ENCODE measurements at regions not wholly inside any gene's neighbourhood (a gene's known extent, or its start where the extent isn't known, plus 50 kb on each side); places are given as distances from the start of the nearest gene placed in this dataset.

DNA sequence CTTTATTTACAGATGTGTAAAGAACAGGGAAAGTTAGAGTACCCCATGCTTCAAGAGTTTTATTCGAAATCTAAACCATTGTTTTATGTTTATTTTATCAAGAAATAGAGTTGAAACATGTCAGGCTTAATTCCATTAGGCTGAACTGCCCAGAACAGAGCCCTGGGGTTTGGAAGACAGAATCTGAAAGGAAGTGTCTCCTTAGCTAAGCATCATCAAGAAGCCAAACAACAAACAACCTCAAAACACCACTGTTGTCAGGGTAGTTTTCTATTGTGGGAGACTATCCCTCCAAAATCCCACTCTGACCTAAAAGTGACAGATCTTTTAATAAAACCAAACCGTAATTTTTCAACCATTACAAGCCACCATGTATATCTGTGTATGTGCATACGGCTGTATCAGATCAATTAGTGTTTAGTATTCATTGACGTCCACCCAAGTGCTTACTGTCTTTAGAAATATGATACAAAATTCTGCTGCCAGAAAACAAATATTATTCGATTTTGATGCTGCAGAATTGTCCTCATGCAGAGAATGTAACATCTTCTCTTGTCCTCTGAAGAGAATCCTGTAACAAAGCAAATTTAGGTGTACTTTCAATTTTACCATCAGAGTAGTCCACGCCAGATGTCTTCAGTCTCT, 271.9 kb upstream of the TMEM161B start:
- DNase-seq = no peak

DNA sequence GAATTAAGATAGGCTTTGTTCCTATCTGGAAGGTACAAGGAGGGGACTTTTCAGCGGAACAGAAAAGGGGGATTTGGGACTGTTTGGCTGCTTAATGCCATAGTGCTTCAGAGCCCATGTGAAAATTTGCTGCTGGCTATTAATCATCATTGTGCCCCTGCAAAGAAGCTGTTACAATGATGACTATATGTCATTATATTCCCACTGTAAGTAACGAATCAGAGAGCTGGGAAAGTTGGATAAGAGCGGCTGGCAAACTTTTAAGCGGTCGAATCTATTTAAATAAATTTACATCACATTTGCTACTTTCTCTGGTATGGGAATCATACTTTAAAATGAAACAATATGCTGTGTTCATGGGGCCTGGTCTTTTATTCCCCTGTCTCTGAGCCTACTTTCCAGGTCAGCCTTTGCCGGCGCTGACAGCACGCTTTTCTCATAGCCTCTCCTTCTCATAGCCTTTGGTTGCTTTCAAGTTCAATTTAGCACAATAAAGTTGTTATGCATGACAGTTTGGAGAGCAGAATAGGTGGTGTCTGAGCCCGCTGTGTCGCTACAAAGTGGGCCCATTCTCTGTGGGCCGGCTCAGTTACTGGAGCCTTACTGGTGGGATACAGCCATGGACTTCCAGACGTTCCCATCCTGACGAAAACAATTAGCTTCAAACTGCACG, 271.2 kb upstream of the TMEM161B start:
- no peak for DNase-seq

DNA sequence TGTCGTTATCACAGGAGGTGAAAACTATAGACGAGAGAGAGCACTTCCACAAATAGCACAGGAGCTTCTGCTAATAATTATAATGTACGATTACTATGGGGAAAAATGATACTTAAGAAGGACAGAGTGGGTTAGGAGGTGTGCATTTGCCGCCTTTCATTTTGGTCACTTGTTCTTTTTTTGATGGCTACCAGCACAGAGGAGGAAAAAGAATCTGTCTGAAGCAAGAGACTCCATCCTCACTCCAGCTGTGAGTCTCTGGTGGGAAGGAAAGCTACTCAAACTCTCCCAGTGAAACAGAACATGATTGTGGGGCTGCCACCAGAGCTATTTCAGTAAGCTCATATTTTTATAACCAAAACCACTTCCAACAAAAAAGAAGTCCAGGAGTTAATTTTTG, 270.4 kb upstream of the TMEM161B start:
- DNase-seq = no peak

DNA sequence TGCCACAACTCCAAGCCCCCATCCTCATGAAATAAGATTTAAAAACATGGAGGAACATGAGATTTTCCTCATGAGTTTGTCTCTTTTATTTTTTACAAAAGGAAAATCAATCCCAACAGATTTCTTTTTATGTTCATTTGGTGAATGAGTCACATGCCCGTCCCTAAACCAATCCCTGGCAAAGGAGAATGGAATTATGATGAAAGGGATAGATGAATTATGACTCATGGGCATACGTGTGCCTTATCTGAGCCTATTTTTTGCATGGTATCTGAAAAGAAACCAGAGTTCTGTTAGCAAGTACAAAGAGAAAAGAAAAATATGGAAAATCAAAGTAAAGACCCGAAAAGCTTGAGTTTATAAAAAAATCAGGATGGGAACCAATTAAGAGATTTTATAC, 267.5 kb upstream of the TMEM161B start:
- no peak for DNase-seq

DNA sequence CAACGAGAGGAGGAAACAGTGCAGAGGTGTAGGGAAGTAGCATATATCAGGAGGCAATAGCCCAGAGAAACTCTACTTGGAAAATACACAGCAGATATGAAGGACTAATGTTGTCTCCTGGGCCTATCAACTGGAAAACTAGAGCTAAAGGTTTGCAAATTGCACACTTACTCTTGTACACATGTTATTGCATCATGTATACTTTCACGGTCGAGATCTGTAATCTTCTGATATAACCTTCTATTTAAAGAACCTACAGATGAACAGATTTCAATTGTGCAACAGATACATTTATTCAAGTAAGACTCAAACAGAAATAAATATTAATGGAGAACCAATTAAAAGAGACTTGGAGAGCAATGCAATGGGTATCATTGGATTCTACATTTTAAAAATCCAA, 256.3 kb upstream of the TMEM161B start:
- no peak for DNase-seq

GRCh38 chr5:88519066-88519465, 250.4 kb upstream of the TMEM161B start:
- no peak for DNase-seq

DNA sequence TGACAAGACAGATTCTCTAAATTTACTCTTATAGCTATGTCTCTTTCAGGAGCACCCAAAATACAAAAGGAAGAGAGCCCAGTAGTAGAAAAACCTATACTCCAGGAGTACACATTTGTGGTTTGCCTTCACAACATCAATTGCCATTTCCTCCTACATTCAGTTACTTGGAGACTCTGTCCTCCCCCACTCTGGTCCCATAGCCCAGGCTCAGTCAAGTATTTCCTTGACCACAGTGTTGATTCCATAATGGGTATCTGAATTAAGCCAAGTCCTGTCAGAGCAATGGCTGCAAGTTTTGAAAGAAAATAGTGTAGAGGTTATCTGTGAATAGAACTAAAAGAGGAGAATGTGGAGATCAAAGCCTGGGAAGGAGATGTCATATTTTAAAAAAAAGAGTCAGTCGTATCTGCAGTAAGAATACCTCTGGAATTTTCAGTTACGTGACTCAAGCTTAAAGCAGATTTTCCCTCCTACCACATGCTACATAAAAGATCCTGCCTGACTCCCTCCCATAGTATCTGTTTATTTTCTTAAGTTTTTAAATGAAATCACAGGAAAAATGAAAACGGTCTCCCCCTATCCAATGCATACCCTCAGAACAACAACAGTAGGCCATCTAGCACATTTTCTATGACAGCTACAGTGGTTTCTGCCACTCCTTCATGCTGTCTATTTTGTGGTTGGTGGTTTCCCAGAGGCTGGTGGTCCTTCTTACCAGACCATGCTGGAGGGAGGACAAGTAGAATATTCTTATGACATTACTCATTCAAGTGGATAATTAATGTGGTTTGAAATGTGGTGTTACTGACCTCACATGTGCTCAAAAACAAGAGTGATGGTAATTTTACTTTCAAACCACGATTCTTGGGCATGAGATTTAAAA, 249.7 kb upstream of the TMEM161B start:
- no peak for DNase-seq

DNA sequence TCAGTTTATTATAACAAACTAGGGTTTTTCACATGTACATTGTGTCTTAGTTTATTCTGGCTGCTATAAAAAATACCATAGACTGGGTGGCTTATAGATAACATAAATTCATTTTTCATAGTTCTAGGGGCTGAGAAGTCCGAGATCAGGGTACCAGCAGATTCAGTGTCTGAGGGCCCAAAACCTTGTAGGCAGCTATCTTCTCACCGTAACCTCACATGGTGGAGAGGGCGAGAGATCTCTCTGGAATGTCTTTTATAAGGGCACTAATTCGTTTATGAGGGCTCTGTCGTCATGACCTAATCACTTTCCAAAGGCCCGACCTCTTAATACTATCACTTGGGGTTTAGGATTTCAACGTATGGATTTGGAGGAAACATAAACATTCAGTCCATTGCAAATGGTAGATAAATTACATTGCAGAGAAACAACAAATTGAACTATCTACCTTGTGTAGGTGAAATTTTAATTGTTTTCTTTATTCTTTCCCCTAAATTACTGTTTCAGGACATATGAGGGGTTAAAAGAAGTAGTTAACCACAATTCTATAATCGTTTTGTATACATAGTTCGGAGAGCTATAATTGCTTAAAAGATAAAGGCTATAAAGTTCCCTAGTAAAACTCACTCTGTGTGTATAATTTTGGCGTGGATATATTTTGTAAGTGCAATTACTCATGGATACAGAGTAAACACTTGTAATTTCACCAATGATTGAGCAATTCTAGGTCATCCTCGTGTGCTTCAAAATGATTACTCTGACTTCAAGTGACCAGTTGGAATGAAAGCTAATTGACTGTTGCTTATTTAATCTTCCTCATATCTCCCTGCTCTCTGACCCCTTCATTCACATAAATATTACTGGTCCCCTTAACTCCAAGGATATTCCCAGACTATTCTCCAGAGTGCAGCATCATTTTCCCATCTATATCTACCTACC, 247.5 kb upstream of the TMEM161B start:
- DNase-seq = no peak

GRCh38 chr5:88515068-88515467, 246.4 kb upstream of the TMEM161B start:
- no peak for DNase-seq

GRCh38 chr5:88509403-88509802, 240.8 kb upstream of the TMEM161B start:
- DNase-seq = no peak

DNA sequence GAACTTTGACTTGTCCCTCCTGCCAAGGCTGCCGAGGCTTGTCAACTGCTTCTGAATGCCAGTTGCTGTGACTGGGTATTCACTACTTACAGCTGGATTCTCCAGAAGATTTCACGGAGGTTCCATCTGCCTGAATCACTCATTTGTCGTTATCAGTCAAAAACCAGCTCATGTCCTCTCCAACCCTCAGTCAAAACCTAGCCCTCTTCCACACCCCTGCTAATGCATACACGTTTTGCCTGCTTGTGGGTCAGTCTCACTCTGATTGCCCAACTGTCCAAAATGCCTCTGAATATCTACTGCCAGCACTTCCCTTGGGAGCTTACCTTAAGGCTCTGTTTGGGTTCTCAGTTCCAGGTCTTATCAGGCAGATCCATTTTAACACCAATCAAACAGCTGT, 238.6 kb upstream of the TMEM161B start:
- DNase-seq = no peak

DNA sequence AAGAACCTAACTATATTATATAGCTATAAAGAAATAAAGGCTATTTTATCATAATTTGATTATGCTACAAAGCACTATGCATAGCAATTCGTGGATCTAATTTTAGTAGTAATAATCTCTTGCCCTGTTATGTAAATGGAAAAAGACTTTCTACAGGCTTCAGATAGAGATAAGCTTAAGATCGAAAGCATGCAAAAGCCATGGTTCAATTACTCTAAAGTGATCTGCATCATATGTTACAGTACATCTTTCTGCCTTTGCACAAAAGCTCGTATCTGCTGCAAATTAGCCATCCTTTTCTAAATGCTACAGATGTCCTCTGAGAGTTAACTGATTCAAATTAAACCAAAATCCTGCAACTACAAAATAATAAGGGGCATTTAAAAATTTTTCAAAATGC, 234.8 kb upstream of the TMEM161B start:
- no peak for DNase-seq

- DNase-seq = peak; percentile 3
These were observed 234.3 kb upstream of the TMEM161B start for GRCh38 chr5:88503041-88503345.

DNA sequence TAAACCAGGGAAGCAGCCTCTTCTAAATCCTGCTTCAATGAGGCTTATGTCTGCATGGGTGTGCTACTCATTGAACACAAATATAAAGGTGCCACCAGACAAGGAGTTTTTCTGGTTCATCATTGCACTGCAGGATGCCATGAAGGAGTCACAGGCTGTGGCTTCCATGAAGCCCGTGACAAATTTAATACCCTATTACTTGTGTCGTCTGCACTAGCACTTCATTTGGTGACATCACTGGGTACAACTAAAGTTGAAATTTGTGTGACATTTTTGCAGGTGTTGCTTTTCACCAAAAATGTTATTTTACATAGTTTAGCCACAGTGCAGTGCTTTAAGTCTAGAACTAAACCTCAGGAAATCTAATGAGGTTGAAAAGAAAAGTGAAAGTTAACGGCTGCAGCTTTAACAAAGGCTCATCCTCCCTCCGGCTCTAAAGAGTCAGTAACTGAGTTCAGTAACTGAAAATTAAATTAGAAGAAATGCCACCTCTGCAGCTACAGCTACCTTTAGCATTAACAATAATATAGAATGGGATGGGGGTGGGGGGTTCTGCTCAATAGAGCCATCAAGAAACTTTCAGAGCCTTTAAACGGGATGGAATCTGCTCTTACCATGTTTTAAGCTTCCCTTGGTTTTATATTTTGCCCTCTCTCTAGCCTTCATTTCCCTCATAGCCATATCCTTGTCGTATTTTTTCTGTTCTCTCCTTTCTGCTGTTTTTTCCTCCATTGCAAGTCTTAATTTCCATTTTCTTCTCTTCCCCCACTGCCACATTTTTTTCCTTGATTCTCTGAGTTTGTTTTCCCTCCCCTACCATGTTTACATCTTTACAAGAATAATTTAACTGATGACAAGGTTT, 233.8 kb upstream of the TMEM161B start:
- DNase-seq = peak; percentile 48

DNA sequence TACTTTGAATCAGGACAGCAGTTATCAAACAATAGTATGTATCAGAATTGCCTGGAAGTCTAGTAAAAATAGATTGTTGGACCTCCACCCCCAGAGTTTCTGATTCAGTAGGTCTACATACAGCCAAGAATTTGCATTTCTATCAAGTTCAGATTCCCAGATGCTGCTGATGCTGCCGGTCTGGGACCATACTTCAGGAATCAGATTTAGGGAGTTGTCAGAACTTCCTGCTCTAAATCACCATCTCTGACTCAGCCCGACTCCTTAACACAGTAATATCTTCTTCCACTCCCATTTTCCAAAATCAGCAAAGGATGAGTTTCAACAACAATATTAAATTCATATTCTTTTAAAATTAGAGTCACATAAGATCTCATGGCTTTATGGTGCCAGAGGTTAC, 227.2 kb upstream of the TMEM161B start:
- no peak for DNase-seq

GRCh38 chr5:88490874-88491273, 222.2 kb upstream of the TMEM161B start:
- DNase-seq = no peak

DNA sequence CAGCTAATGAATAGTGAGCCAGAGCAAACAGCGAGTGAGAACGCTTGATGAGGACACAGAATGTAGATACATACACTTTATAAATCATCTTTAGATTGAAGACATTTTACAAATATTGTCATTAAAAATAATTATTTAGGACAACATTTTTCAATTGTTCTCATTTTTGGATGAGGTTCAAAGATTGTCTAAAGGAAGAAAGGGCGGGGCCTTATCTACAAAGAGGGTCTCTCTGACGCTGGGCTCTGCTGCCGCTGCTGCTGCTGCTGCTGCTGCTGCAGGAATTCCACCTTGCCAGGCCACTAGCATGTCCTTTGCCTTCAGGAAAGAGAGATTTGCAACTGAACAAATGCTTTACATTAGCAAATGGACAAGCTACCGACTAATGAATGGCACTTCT, 220.7 kb upstream of the TMEM161B start:
- DNase-seq = no peak

DNA sequence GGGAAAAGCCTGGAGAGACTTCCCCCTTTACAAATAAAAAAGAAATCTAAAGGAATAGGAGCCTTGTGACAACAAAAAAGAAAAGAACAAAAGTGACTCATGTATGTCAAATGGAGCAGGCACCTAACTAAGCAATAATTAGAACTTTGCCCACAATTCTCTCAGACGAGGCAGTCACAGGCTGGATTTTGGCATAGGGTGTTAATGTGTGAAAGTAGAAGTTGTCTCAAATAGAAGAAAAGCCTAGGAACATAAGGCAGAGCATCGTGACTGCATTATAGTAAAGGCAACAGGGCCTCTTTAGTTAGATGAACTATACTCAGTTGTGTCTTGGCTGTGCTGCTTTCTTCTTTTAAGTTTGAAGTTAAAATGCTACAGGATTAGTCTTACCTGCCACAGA, 219.9 kb upstream of the TMEM161B start:
- no peak for DNase-seq

DNA sequence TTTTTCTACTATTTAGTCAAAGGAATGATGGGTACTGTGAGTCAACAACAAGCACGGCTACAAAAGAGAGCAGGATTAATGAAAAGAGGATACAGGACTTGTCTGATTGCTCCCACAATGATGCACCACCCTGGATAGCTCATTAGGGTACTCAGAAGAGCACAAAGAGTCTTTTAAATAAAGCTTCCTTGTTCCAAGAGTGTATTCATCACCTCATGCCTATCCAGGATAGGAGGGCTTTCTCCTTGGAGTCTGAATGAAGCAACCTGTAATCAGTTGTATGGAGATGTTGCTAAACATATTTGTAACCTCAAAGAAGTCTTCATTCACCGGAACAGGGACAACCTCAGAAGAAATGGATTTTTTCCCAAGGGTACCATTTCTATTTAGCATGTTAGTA, 219.5 kb upstream of the TMEM161B start:
- DNase-seq = no peak

- DNase-seq = no peak
These were observed 218.4 kb upstream of the TMEM161B start for GRCh38 chr5:88487066-88487465.

DNA sequence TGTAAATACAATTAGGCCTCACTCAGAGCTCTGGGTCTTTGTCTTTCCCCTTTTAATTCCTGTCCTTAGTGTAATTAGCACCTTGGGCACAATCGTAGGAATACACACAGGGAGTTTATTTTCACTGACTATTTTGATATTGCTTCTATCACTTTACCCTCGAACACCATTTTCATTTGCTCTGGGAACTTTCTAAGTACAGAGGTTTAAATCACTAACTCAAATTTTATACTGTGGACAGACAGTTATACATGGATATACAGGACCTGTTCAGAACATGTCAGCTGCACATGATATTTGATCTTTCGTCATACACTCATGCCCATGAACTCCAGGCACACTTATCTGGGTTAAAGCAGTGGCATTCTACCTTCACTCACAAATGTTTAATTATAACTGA, 217.8 kb upstream of the TMEM161B start:
- DNase-seq = no peak

DNA sequence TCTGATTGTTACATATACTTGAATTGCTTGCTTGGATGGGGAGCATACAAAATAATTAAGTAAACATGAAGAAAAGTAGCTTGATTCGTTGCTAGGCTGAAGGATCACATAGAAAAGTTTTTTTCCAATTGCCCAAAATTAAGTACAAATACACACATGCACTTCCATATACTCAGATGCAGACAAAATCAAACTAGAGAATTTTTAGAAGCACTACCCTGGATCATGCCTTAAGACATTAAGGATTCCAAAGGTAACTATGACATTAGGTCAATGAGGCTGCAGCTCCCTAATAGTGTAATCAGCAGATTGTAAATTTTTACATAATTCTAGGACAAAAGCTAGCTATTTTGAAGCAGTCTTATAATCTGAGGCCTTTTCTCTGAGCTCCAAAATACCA, 216.9 kb upstream of the TMEM161B start:
- DNase-seq = no peak
